Activated CD4-positive, alpha-beta memory T cell treated with anti-CD3 and anti-CD28 coated beads for 36 hours (primary cell): ENCODE measurements at regions not wholly inside any gene's neighbourhood (a gene's known extent, or its start where the extent isn't known, plus 50 kb on each side); places are given as distances from the start of the nearest gene placed in this dataset.

Experiments
- CTCF ChIA-PET: fragments of 350-600 bp; sonication (Branson Sonifier 250); formaldehyde crosslinking; loops from one replicate; lab custom pipeline; 2021; ENCODE audit warnings: antibody characterized with exemption, inconsistent platforms; lab: Charles Lee
- POLR2A ChIA-PET: fragments of 350-600 bp; sonication (Branson Sonifier 250); formaldehyde crosslinking; loops from one replicate; lab custom pipeline; 2021; ENCODE audit warnings: antibody characterized with exemption; lab: Charles Lee
- DNase-seq: peaks from one replicate; pipeline ENCODE4 v3.0.0-alpha.2; 2020
- H3K27ac Mint-ChIP-seq: one replicate; pipeline ENCODE4 v1.8.0; 2021; ENCODE audit warnings: mixed read lengths
- H3K27me3 Mint-ChIP-seq: one replicate; pipeline ENCODE4 v1.8.0; 2021; ENCODE audit warnings: mixed read lengths
- H3K36me3 Mint-ChIP-seq: one replicate; pipeline ENCODE4 v1.8.0; 2021; ENCODE audit warnings: mixed read lengths
- H3K4me1 Mint-ChIP-seq: one replicate; pipeline ENCODE4 v1.8.0; 2021; ENCODE audit warnings: low read depth, mixed read lengths
- H3K4me3 Mint-ChIP-seq: one replicate; pipeline ENCODE4 v1.8.0; 2021; ENCODE audit warnings: mild to moderate bottlenecking, mixed read lengths
- H3K9me3 Mint-ChIP-seq: one replicate; pipeline ENCODE4 v1.8.0; 2021; ENCODE audit warnings: mixed read lengths
- intact Hi-C: fragments of 100-400 bp; cut with micrococcal nuclease; formaldehyde crosslinking; loops from one replicate; pipeline ENCODE4 v1.15.1; 2023

DNA sequence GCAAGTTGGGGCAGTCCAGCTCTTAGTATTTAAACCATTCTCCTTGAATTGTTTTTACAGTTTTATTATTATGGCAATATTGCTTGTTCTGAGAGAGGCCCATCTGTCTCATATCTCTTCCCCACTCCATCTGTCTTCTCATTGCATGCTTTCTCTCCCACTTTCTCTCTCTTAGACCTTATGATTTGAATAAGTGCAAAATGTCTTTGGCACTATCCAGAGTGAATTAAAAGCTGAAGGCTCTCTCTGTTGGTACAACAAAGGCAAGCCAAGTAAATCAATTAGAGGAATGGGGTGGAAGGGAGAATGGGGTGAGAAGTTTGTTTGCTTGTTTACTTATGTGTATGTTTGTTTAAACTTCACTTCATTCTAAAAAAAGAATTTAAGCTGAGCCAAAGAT lies 195.3 kb upstream of the RFX3 start:
- CTCF ChIA-PET = interaction anchor here (1.4 kb wide), 1 partner anchor 14 kb away, joined by 4 read pairs; no protein-coding TSS in a partner anchor
- no peaks in the 10 kb centered on the region for H3K4me1 Mint-ChIP-seq
- no peak for DNase-seq
- intact Hi-C loops = no loop called here
- POLR2A ChIA-PET = no interaction called here
- peaks cover 2% of the 10 kb centered on the region for H3K27me3 Mint-ChIP-seq
- no peaks in the 10 kb centered on the region for H3K36me3 Mint-ChIP-seq
- H3K9me3 Mint-ChIP-seq = no peaks in the 10 kb centered on the region
- no peak overlapping the region for H3K4me3 Mint-ChIP-seq
- no peak overlapping the region for H3K27ac Mint-ChIP-seq

DNA sequence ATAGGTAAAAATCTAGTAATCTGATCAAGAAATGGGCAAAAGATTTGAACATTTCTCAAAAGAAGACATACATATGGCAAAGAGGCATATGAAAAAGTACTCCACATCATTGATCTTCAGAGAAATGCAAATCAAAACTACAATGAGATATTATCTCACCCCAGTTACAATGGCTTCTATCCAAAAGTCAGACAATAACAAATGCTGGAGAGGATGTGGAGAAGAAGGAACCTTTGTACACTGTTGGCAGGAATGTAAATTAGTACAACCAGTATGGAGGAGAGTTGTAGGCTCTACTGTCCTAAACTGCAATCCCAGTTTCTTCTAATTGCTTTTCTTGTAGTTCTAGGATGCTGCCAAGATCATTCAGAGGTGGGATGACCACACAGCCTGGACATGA lies 193.5 kb upstream of the RFX3 start:
- H3K36me3 Mint-ChIP-seq = no peaks in the 10 kb centered on the region
- no peaks in the 10 kb centered on the region for H3K4me1 Mint-ChIP-seq
- intact Hi-C loops = no loop called here
- peaks cover 2% of the 10 kb centered on the region for H3K27me3 Mint-ChIP-seq
- no peak overlapping the region for H3K4me3 Mint-ChIP-seq
- H3K9me3 Mint-ChIP-seq = no peaks in the 10 kb centered on the region
- H3K27ac Mint-ChIP-seq = no peak overlapping the region
- ChIA-PET CTCF (interaction anchor here (0.6 kb wide), 1 partner anchor 422 kb away, joined by 3 read pairs; no protein-coding TSS in a partner anchor), POLR2A (no interaction called here)
- no peak for DNase-seq

DNA sequence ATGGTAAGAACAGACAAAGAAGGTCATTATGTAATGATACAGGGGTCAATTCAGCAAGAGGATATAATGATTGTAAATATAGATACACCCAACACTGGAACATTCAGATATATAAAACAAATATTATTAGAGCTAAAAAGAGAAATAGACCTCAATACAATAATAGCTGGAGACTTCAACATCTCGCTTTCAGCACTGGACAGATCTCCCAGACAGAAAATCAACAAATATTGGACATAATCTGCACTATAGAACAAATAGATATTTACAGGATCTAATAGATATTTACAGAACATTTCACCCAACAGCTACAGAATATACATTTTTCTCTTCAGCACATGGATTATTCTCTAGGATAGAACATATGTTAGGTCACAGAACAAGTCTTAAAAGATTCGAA lies 190.6 kb upstream of the RFX3 start:
- Mint-ChIP-seq H3K4me1 (no peaks in the 10 kb centered on the region), H3K36me3 (no peaks in the 10 kb centered on the region), H3K27ac (no peak overlapping the region), H3K9me3 (no peaks in the 10 kb centered on the region), H3K4me3 (no peak overlapping the region), H3K27me3 (peaks cover 2% of the 10 kb centered on the region)
- CTCF ChIA-PET = no interaction called here
- DNase-seq = no peak
- intact Hi-C loops = no loop called here
- POLR2A ChIA-PET = no interaction called here

DNA sequence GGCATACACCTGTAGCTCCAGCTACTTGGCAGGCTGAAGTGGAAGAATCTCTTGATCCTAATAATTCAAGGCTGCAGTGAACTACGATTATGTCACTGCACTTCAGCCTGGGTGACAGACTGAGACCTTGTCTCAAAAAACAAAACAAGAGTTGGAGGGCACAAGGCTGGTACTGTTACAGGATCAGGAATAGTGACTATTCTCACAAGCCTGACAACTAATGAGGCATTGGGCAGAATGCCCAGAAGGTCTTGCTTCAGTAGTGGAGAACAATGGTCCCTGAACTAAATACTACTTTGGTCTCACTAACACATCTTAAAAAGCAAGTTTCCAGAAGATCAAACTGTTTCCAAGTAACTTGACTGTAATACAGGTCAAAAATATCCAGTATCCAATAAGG lies 182.9 kb upstream of the RFX3 start:
- ChIA-PET CTCF (no interaction called here), POLR2A (no interaction called here)
- no peak overlapping the region for H3K4me3 Mint-ChIP-seq
- H3K36me3 Mint-ChIP-seq = no peaks in the 10 kb centered on the region
- no peaks in the 10 kb centered on the region for H3K27me3 Mint-ChIP-seq
- H3K9me3 Mint-ChIP-seq = no peaks in the 10 kb centered on the region
- intact Hi-C loops = no loop called here
- H3K4me1 Mint-ChIP-seq = no peaks in the 10 kb centered on the region
- no peak overlapping the region for H3K27ac Mint-ChIP-seq
- no peak for DNase-seq

DNA sequence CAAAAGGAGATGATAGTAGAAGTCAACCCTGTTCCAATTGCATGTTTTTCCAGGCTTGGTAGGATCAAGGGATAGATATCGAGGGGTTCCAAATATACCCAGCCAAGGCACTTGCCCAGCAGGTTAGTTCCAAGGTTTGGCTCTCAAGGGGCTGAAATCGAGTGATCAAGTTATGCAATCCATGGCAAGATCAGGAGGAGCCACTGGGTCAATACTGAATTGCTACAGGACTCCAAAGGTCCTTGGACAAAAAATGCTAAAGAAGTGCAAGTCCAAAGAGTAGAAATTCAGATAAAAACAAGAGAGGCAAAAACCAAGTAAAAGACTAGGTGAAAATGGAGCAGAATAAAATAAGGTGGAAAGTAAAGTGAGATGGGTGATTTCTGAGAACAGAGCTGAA lies 179.1 kb upstream of the RFX3 start:
- Mint-ChIP-seq H3K9me3 (no peaks in the 10 kb centered on the region), H3K27ac (no peak overlapping the region), H3K27me3 (peaks cover 6% of the 10 kb centered on the region), H3K4me3 (no peak overlapping the region), H3K36me3 (no peaks in the 10 kb centered on the region), H3K4me1 (no peaks in the 10 kb centered on the region)
- intact Hi-C loops = no loop called here
- ChIA-PET POLR2A (no interaction called here), CTCF (no interaction called here)
- DNase-seq = no peak

DNA sequence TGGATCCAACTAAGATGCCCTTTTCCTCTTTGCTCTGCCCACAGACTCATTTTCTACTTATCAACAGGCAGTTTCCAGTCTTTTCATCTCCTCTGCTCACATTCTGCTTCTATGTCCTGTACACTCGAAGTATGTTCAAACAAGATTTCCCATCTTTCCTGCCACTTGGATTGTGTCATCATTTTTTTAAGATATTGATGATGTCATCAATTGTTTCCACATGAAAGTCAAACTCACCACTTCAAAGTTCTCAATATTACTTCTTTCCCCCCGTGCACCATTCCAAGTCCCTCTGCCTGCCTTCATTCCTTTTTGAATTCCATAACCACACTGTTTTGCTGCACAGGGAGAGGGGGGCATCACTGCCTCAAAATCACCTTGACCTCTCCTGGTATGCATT lies 175.0 kb upstream of the RFX3 start:
- H3K4me1 Mint-ChIP-seq = no peaks in the 10 kb centered on the region
- peaks cover 8% of the 10 kb centered on the region for H3K27me3 Mint-ChIP-seq
- intact Hi-C loops = no loop called here
- DNase-seq = no peak
- H3K4me3 Mint-ChIP-seq = no peak overlapping the region
- no peaks in the 10 kb centered on the region for H3K36me3 Mint-ChIP-seq
- no peak overlapping the region for H3K27ac Mint-ChIP-seq
- ChIA-PET CTCF (no interaction called here), POLR2A (no interaction called here)
- H3K9me3 Mint-ChIP-seq = no peaks in the 10 kb centered on the region

DNA sequence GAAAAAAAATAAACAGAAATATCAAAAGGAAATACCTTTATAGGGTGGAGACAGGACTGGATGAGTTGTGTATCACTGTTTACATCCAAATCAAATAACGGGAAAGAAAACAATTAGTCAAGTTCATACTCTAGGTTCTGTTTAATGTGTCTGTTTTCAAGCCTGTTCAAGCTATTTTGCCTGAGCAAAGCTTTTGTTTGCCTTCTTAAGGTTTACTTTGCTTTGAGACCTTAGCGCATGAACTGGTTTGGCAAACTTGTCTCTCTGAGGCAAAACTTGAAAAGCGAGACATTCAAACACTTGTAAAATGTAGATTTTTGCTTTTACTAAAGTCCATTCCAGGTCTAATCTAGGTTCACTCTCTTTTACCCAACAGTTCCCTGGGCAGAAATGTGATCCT lies 174.1 kb upstream of the RFX3 start:
- intact Hi-C loops = no loop called here
- H3K27me3 Mint-ChIP-seq = peaks cover 8% of the 10 kb centered on the region
- no peak overlapping the region for H3K27ac Mint-ChIP-seq
- ChIA-PET CTCF (no interaction called here), POLR2A (no interaction called here)
- H3K4me1 Mint-ChIP-seq = no peaks in the 10 kb centered on the region
- H3K4me3 Mint-ChIP-seq = no peak overlapping the region
- H3K9me3 Mint-ChIP-seq = no peaks in the 10 kb centered on the region
- H3K36me3 Mint-ChIP-seq = no peaks in the 10 kb centered on the region
- no peak for DNase-seq

DNA sequence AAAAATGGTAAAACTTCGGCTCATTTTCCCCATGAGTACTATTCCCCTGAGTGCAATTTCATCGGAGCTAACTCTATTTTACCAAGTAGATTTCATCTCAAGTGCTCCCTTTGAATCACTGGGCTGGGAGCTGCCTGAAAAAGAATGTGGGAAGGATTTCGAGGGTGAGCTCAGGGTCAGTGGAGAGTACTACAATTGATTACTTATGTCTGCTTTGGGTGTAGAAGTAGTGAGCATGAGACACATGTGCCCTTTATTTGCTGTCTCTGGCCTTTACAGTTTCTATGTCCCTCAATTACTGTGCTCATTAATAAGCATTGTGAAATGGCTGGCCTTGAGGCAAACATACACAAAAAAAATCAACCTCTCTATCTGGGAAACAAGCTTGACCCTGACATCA lies 172.7 kb upstream of the RFX3 start:
- no peaks in the 10 kb centered on the region for H3K36me3 Mint-ChIP-seq
- no peaks in the 10 kb centered on the region for H3K9me3 Mint-ChIP-seq
- no peak overlapping the region for H3K4me3 Mint-ChIP-seq
- ChIA-PET POLR2A (no interaction called here), CTCF (no interaction called here)
- DNase-seq = no peak
- intact Hi-C loops = no loop called here
- H3K27me3 Mint-ChIP-seq = peaks cover 8% of the 10 kb centered on the region
- no peak overlapping the region for H3K27ac Mint-ChIP-seq
- no peaks in the 10 kb centered on the region for H3K4me1 Mint-ChIP-seq

DNA sequence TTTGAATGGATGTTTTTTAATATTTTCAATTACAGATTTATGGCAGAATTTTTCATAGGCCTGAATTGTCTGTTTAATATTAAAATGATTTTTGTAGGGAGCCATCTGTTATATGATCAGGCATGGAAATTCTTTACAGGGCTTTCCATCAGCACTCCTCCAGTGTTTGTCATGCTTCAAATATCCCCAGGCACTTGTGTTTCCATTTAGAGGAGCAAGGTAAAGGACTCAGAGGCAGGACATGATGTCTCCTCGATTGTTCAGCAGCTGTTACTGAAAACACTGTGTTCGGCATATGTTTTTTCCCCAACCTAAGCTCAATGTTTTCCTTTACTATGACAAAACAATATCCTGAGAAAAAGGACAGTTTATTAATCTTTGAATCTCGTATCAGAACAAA lies 172.3 kb upstream of the RFX3 start:
- Mint-ChIP-seq H3K4me1 (no peaks in the 10 kb centered on the region), H3K36me3 (no peaks in the 10 kb centered on the region), H3K27ac (no peak overlapping the region), H3K4me3 (no peak overlapping the region), H3K27me3 (peaks cover 8% of the 10 kb centered on the region), H3K9me3 (no peaks in the 10 kb centered on the region)
- intact Hi-C loops = no loop called here
- DNase-seq = no peak
- POLR2A ChIA-PET = no interaction called here
- CTCF ChIA-PET = no interaction called here

DNA sequence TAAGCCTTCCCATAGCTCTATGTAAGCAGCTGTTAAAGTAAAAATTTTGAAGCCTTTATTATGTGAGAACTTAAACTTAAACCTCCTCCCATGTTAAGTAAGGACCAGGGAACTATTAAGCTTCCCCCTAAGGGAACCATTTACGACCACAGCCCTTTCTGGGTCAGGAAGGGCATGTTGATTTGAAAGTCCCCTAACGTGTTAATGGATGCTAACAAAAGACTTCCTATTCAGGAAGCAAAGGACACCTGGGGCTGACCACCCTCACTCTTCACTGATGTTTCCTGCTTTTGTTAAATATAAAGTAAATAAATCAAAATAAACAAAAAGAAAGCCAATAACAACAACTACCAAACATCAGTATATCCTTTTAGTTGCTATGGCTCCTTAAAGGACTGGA lies 170.6 kb upstream of the RFX3 start:
- Mint-ChIP-seq H3K9me3 (no peaks in the 10 kb centered on the region), H3K27me3 (peaks cover 8% of the 10 kb centered on the region), H3K27ac (no peak overlapping the region), H3K36me3 (no peaks in the 10 kb centered on the region), H3K4me3 (no peak overlapping the region), H3K4me1 (no peaks in the 10 kb centered on the region)
- no peak for DNase-seq
- intact Hi-C loops = no loop called here
- ChIA-PET CTCF (interaction anchor here (0.6 kb wide), 1 partner anchor 679 kb away, joined by 3 read pairs; no protein-coding TSS in a partner anchor), POLR2A (no interaction called here)

DNA sequence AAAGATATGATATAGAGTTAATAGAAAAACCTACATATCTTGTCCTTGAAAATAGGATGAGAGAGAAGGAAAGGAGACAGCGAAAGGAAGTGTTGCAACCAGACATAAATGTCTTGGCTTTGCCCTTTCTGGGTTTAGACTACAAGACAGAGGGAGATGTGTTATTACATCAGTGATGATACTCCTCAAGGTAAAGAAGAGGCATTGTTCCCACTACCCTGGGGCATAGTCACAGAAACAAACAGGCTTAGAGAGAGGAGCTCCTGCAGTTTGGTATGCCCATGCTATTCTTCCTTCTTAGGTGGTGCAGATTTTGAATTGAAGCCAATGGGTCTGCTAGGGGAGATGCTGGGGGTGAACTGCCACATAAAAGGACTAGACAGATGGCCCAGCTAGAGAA lies 166.8 kb upstream of the RFX3 start:
- ChIA-PET POLR2A (no interaction called here), CTCF (no interaction called here)
- no peaks in the 10 kb centered on the region for H3K9me3 Mint-ChIP-seq
- intact Hi-C loops = no loop called here
- H3K4me3 Mint-ChIP-seq = no peak overlapping the region
- H3K36me3 Mint-ChIP-seq = no peaks in the 10 kb centered on the region
- no peaks in the 10 kb centered on the region for H3K27me3 Mint-ChIP-seq
- H3K27ac Mint-ChIP-seq = no peak overlapping the region
- no peak for DNase-seq
- H3K4me1 Mint-ChIP-seq = no peaks in the 10 kb centered on the region

DNA sequence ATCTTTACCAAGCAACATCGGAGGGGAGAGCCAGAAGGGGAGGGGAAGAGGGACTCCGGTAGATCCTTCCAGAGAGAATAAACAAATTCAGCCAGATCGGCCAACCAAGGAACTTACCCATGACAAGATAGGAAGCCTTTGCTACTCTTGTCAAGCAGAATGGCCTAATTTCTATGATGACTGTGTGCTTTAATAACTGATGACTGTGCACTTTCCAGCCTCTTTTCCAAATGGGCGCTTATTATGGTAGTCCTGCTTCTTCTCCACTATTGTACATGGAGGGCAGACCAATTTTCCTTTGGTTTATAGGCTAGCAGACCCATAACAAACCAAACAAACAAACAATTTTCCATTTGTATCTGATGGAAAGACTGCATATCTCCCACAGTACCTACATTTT lies 163.8 kb upstream of the RFX3 start:
- H3K9me3 Mint-ChIP-seq = no peaks in the 10 kb centered on the region
- POLR2A ChIA-PET = no interaction called here
- H3K4me3 Mint-ChIP-seq = no peak overlapping the region
- intact Hi-C loops = no loop called here
- no peaks in the 10 kb centered on the region for H3K27me3 Mint-ChIP-seq
- no peaks in the 10 kb centered on the region for H3K36me3 Mint-ChIP-seq
- no peak for DNase-seq
- CTCF ChIA-PET = no interaction called here
- no peak overlapping the region for H3K27ac Mint-ChIP-seq
- no peaks in the 10 kb centered on the region for H3K4me1 Mint-ChIP-seq

DNA sequence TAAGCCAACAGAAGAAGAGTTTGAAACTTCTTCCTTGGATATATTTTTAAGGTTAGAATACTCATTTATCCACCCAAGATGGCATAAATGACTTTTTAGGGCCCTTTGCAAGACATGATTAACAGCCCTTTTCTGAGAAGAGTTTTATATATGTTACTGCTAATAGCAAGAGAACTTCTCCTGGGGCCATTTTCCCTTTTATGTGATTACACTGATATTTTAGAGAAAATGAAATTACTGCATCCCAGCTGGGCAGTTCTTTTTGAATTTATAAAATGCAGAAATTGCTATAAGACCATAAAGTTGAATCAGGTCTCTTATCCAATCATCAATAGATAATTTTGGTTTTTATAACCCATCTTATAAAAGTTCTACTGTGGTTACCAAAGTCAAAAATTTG lies 161.3 kb upstream of the RFX3 start:
- Mint-ChIP-seq H3K27me3 (no peaks in the 10 kb centered on the region), H3K27ac (no peak overlapping the region), H3K36me3 (no peaks in the 10 kb centered on the region), H3K4me3 (no peak overlapping the region), H3K9me3 (no peaks in the 10 kb centered on the region), H3K4me1 (no peaks in the 10 kb centered on the region)
- intact Hi-C loops = no loop called here
- CTCF ChIA-PET = no interaction called here
- DNase-seq = no peak
- POLR2A ChIA-PET = no interaction called here

DNA sequence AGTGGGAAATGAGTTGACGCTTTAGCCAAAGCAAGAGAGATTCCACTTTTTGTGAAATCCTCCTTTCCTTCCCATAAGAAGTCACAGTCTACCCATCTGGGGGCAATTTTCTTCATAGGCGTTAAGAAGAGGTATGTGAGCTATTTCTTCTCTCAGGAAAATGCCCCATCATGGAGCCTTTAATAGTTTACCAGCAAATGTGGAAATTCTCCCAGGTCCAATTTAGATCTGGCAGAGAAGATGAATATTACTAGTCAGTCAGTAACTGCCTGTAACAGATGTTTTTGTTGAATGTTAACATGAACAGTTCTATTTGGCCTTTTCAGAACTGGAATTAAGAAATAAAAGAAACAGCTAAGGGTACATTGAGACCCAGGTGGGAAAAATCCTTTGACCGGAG lies 156.4 kb upstream of the RFX3 start:
- Mint-ChIP-seq H3K27ac (no peak overlapping the region), H3K27me3 (no peaks in the 10 kb centered on the region), H3K36me3 (no peaks in the 10 kb centered on the region), H3K9me3 (no peaks in the 10 kb centered on the region), H3K4me1 (no peaks in the 10 kb centered on the region), H3K4me3 (no peak overlapping the region)
- intact Hi-C loops = no loop called here
- DNase-seq = no peak
- ChIA-PET POLR2A (no interaction called here), CTCF (no interaction called here)
